ENCODE measurements at regions not wholly inside any gene's neighbourhood (a gene's known extent, or its start where the extent isn't known, plus 50 kb on each side); places are given as distances from the start of the nearest gene placed in this dataset.

DNA sequence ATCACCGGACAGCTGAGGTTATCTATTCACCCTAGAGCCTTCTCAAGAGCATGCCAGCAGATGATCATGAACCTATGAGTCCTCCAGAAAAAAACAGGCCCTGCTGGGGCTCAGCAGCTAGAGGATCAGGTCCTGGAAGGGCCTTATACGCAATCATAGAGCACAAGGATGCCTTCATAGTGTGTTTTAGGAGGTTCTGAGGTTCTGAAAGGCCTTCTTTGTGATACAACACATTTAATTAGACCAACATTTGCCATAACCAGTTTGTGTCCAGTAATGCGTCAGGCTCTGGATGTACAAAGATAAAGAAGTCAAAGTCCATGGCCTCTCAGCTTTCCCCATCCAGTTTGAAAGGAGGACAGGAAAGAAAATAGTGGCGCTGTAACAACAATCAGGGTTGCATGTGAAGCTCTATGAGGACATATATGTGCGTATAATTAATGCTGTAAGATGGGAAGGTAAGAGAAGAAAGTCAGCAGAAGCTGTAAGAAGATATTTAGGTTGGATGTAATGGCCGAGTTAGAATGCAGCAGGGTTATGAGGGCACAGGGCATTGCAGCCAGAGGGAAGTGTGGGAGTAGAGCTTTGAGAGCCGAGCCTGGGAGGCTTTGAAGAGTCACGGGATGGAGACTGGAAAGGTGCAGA is 302.6 kb upstream of the TBL1XR1 start (continued):
- TF ChIP-seq, protein P1, sequence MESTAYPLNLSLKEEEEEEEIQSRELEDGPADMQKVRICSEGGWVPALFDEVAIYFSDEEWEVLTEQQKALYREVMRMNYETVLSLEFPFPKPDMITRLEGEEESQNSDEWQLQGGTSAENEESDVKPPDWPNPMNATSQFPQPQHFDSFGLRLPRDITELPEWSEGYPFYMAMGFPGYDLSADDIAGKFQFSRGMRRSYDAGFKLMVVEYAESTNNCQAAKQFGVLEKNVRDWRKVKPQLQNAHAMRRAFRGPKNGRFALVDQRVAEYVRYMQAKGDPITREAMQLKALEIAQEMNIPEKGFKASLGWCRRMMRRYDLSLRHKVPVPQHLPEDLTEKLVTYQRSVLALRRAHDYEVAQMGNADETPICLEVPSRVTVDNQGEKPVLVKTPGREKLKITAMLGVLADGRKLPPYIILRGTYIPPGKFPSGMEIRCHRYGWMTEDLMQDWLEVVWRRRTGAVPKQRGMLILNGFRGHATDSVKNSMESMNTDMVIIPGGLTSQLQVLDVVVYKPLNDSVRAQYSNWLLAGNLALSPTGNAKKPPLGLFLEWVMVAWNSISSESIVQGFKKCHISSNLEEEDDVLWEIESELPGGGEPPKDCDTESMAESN (CRISPR knock-in tag; conservative IDR thresholded peaks at IDR 0.05), result no peak
- no peak for TF ChIP-seq KAT2B (IDR thresholded peaks at IDR 0.05; ENCODE audit: borderline replicate concordance, low read depth, low read length)
- no peak for TF ChIP-seq TBL1XR1 (IDR thresholded peaks at IDR 0.05; ENCODE audit: borderline replicate concordance, low read length, partially characterized antibody)
- TF ChIP-seq, protein P2, sequence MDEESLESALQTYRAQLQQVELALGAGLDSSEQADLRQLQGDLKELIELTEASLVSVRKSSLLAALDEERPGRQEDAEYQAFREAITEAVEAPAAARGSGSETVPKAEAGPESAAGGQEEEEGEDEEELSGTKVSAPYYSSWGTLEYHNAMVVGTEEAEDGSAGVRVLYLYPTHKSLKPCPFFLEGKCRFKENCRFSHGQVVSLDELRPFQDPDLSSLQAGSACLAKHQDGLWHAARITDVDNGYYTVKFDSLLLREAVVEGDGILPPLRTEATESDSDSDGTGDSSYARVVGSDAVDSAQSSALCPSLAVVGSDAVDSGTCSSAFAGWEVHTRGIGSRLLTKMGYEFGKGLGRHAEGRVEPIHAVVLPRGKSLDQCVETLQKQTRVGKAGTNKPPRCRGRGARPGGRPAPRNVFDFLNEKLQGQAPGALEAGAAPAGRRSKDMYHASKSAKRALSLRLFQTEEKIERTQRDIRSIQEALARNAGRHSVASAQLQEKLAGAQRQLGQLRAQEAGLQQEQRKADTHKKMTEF (CRISPR knock-in tag; IDR thresholded peaks at IDR 0.05), result peak; percentile 69; the same call in 1 of the 2 replicates
- TF ChIP-seq RFX5 (IDR thresholded peaks at IDR 0.05; ENCODE audit: low read depth, low read length), result no peak
- no peak for TF ChIP-seq HDAC6 (IDR thresholded peaks at IDR 0.05; ENCODE audit: low read depth, low read length)
- peak; percentile 90; the same call in 1 of the 2 replicates for TF ChIP-seq NCOR1 (IDR thresholded peaks at IDR 0.05; ENCODE audit: borderline replicate concordance, low read length)
- TF ChIP-seq ZNF331 (CRISPR knock-in tag; IDR thresholded peaks at IDR 0.05), result peak; percentile 45; the same call in 1 of the 2 replicates
- TF ChIP-seq ARID2 (CRISPR knock-in tag; IDR thresholded peaks at IDR 0.05; ENCODE audit: borderline replicate concordance), result no peak
- TF ChIP-seq ZNF205 (CRISPR knock-in tag; IDR thresholded peaks at IDR 0.05), result no peak
- TF ChIP-seq ZNF264 (CRISPR knock-in tag; IDR thresholded peaks at IDR 0.05), result no peak; the same call in 1 of the 2 replicates
- TF ChIP-seq CENPT (CRISPR knock-in tag; IDR thresholded peaks at IDR 0.05; ENCODE audit: low read depth), result no peak
- TF ChIP-seq AKAP8 (CRISPR knock-in tag; IDR thresholded peaks at IDR 0.05), result no peak
- peak; percentile 48; the same call in 1 of the 2 replicates for TF ChIP-seq IRF2 (CRISPR knock-in tag; IDR thresholded peaks at IDR 0.05)
- no peak for TF ChIP-seq ZNF773 (CRISPR knock-in tag; IDR thresholded peaks at IDR 0.05; ENCODE audit: borderline replicate concordance)
- TF ChIP-seq ZNF549 (CRISPR knock-in tag; IDR thresholded peaks at IDR 0.05), result no peak
- TF ChIP-seq CBX1 (IDR thresholded peaks at IDR 0.05; ENCODE audit: low read depth), result no peak
- TF ChIP-seq, protein P3, sequence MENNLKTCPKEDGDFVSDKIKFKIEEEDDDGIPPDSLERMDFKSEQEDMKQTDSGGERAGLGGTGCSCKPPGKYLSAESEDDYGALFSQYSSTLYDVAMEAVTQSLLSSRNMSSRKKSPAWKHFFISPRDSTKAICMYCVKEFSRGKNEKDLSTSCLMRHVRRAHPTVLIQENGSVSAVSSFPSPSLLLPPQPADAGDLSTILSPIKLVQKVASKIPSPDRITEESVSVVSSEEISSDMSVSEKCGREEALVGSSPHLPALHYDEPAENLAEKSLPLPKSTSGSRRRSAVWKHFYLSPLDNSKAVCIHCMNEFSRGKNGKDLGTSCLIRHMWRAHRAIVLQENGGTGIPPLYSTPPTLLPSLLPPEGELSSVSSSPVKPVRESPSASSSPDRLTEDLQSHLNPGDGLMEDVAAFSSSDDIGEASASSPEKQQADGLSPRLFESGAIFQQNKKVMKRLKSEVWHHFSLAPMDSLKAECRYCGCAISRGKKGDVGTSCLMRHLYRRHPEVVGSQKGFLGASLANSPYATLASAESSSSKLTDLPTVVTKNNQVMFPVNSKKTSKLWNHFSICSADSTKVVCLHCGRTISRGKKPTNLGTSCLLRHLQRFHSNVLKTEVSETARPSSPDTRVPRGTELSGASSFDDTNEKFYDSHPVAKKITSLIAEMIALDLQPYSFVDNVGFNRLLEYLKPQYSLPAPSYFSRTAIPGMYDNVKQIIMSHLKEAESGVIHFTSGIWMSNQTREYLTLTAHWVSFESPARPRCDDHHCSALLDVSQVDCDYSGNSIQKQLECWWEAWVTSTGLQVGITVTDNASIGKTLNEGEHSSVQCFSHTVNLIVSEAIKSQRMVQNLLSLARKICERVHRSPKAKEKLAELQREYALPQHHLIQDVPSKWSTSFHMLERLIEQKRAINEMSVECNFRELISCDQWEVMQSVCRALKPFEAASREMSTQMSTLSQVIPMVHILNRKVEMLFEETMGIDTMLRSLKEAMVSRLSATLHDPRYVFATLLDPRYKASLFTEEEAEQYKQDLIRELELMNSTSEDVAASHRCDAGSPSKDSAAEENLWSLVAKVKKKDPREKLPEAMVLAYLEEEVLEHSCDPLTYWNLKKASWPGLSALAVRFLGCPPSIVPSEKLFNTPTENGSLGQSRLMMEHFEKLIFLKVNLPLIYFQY (CRISPR knock-in tag; IDR thresholded peaks at IDR 0.05; ENCODE audit: borderline replicate concordance), result no peak
- peak; percentile 50; the same call in 1 of the 2 replicates for TF ChIP-seq ETV5 (CRISPR knock-in tag; IDR thresholded peaks at IDR 0.05; ENCODE audit: borderline replicate concordance)
- no peak for TF ChIP-seq SP1 (IDR thresholded peaks at IDR 0.05)
- no peak for TF ChIP-seq SP1 (CRISPR knock-in tag; IDR thresholded peaks at IDR 0.05)
- TF ChIP-seq, protein P4, sequence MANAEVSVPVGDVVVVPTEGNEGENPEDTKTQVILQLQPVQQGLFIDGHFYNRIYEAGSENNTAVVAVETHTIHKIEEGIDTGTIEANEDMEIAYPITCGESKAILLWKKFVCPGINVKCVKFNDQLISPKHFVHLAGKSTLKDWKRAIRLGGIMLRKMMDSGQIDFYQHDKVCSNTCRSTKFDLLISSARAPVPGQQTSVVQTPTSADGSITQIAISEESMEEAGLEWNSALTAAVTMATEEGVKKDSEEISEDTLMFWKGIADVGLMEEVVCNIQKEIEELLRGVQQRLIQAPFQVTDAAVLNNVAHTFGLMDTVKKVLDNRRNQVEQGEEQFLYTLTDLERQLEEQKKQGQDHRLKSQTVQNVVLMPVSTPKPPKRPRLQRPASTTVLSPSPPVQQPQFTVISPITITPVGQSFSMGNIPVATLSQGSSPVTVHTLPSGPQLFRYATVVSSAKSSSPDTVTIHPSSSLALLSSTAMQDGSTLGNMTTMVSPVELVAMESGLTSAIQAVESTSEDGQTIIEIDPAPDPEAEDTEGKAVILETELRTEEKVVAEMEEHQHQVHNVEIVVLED (CRISPR knock-in tag; IDR thresholded peaks at IDR 0.05; ENCODE audit: borderline replicate concordance), result no peak
- no peak for TF ChIP-seq POLR2AphosphoS2 (IDR thresholded peaks at IDR 0.05; ENCODE audit: low read depth, low read length)
